NOMO-1 treated with DMSO at 0.1 percent for 48 hours (cell line): ENCODE measurements at regions not wholly inside any gene's neighbourhood (a gene's known extent, or its start where the extent isn't known, plus 50 kb on each side); places are given as distances from the start of the nearest gene placed in this dataset.
A peak's percentile ranks its signal among the peaks of the same experiment; 100 is the strongest.

Experiments
- DNase-seq: peaks from one replicate; lab custom pipeline; 2025; ENCODE audit not compliant: unreplicated experiment; lab: John Stamatoyannopoulos, UW

DNA sequence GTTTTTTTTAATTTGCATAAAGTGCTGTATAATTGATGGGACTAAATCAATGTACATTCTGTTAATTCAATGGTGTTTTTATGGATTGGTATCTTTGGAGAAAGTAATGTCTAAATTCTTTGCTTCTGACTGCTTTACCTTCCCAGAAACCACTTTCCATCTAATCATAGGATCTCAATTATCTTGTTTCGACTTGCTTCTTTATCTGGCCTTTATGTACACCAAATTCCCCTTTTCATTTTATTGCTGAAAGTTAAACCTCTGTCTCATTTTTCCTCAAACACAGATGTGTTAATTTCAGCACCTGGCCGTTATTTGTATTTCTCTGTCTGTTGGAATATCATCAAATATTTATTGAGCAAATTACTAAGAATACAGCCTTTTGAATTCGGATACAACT lies 287.3 kb upstream of the GBE1 start:
- DNase-seq, result no peak

DNA sequence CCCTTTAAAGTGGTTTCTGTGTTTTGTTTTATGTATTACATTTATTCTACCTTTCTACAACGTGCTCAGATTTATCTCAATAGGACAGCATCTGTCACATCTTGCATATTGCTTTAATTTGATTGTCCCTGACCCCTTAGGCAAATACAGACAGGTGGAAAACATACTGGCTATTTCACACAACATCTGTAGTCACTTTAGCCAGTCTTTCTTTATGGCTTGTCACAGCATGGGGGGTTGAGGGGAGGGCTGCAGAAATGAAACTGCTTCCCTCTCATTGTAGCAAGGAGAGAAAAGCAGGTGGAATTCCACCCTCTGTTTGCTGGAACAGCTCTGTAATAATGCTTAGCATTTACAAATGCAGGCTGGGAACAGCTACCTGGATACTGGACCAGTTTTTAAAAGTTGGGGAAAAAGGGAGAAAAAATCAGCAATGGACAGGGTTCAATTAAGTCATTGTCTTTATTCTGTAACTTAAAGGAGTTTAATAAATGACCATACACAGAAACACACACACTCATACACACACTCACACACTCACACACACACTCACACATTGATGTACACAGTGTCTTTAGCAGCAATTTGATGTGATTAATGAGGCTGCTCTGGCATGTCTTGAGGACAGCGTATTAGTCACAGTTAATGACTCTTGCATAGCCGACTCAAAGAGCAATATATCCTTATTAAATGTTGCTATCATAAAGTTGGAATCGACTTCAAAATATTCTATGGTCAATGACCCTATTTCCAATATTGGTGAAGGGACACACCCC lies 283.7 kb upstream of the GBE1 start:
- DNase-seq, result no peak

DNA sequence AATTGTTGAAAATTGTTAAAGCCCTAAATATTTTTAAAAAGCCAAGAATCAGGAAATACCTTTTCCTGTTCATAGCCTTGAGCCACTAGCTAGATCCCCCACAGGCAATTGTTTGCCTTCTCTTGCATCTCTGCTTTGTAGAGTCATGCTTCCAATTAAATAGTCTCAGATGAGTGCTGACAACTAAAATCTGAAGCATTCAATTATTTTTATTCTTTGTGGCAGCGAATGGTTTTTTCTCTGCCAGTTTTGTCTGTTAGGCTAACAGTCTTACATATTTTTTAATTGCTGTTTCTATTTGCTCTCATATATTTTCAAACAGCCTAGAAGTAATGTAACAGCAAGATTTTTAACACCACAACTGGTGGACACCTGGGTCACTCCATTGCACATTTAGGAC lies 277.1 kb upstream of the GBE1 start:
- no peak for DNase-seq

DNA sequence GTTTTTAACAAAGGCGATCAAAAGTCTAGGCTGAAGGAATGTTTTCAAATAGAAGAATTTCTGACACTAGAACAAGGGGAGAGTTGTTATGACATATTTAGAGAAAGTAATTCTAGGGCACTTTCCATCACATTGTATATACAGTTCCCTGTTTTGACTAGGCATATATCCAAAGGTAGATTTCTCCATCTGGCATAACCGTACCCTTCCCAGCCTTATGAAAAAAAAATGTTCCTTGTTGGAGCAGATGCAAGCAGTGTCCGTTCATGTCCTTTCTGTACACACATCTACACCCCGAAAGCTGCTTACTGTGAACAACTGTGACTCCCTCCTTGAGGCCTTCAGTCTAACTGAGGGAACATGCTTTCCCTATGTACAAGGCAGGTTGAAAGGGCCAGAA lies 271.7 kb upstream of the GBE1 start:
- no peak for DNase-seq

- no peak for DNase-seq
Measured at GRCh38 chr3:82031596-82031995, 270.2 kb upstream of the GBE1 start.

DNA sequence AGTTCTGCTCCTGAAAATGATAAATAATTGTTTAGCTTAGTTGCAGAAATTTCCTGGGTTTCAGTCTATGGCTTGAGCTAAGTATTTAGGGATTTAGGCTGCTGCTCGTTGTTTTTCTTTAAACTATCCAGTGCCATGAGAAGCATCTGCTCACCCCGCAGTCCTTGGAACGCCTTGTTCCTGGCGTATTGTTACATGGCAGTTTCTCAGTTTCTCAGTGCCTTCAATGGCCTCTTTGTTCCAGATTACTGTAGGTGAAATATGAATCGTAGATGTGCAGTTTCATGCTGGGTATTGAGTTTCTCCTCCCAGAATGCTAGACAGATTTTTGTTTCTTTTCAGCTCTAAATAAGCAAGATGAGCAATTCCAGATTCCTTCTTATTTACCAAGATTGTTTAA lies 269.5 kb upstream of the GBE1 start:
- no peak for DNase-seq

- DNase-seq, result no peak
Measured at GRCh38 chr3:82022836-82023235, 261.4 kb upstream of the GBE1 start.

DNA sequence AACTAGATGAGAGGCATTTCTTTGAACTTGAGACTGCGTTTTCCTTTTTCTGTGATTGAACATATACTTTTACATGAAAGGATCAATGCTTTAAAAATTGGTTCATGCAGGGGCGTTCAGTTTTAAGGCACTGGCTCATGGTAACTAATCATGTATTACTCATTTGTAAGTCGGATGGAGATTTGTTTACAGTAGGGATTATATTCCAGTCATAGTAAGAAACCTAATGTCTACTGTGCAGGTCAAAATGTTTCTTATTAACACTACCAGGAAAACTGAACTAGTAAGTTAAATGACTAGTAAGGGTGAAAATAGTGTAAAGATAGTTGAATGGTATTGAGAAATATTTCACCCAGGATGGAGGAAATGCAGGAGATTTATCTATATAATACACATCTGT lies 258.8 kb upstream of the GBE1 start:
- DNase-seq, result no peak

DNA sequence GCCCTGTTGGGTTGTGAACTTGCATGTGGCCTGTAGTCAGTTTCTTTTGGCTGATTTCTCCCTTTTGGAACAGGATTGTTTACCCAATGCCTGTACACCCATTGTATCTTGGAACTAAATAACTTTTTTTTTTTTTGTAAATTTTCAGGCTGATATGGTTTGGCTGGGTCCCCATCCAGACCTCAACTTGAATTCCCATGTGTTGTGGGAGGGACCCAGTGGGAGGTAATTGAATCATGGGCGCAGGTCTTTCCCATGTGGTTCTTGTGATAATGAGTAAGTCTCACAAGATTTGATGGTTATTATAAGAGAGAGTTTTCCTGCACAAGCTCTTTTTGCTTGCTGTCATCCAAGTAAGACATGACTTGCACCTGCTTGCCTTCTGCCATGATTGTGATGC lies 253.8 kb upstream of the GBE1 start:
- no peak for DNase-seq

GRCh38 chr3:82012775-82013174 lies 251.3 kb upstream of the GBE1 start:
- no peak for DNase-seq

DNA sequence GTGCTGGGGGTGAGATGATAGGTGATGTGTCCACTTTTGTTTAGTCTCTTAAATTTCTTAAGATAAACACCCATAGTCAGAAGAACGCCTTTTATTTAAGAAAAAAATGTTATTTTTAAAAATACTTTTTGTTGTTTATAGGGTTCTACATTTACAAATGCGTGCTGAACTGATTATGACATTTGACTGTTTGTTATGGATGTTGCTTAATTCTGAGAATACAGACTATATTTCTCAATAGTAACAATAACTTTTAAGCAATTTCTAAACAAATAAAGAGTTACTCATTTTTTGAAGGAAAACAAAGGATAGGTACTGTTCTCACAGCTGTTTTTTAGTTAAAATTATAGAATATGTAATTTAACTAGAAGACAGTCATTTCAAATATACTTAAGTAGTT lies 249.9 kb upstream of the GBE1 start:
- DNase-seq, result no peak

- DNase-seq, result no peak
Measured at GRCh38 chr3:82005266-82005665, 243.8 kb upstream of the GBE1 start.

- DNase-seq, result no peak
Measured at GRCh38 chr3:82004266-82004665, 242.8 kb upstream of the GBE1 start.

- DNase-seq, result no peak
Measured at GRCh38 chr3:82002986-82003642, 241.7 kb upstream of the GBE1 start.

DNA sequence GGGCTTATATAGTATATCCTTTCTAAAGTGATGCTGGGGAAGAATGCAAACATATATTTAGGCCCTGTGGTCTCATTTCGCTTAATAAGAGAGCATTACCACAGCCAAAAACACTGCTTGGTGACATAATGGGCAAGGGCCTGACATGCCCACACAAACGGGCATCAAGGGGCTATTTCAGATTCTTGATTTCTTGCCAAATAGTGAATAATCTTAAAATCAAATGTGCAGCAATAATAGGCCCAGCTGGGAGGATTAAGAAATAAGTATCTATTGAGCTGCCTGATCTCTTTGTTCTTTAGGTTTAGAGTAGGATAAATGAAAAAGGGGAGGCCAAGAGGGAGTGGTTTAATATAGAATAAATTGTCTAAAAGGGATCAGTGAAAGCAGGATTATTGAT lies 241.0 kb upstream of the GBE1 start:
- DNase-seq, result no peak

DNA sequence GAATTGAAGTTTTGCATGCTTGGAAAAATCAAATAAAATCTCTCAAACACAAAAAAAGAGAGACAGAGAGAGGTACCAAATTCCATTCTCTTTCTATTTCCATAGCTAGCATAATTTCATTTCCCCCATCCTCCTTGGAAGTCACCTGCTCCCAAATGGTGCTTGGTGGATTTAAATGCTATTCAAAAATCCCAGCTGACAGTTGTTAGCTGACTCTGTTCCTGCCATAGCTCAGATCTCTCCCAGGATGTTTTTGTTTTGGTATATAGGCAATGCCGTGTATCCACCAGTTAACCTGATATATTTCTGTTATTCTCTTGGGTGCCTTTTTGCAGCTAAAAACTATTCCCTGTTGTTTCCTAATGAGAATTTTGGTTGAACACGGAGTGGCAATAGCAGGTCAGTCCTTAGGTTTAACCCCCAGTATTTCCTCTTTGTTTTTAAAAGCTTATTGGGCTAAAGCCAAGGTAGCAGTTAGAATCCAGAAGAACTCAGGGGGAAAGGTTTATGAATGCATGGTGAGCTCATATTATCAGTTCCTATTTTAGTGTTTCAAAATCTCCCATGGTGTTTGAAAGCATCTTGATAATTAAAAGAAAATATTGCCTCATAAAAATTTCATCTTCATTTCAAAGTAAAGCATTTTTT lies 240.0 kb upstream of the GBE1 start:
- peak; percentile 3 for DNase-seq

DNA sequence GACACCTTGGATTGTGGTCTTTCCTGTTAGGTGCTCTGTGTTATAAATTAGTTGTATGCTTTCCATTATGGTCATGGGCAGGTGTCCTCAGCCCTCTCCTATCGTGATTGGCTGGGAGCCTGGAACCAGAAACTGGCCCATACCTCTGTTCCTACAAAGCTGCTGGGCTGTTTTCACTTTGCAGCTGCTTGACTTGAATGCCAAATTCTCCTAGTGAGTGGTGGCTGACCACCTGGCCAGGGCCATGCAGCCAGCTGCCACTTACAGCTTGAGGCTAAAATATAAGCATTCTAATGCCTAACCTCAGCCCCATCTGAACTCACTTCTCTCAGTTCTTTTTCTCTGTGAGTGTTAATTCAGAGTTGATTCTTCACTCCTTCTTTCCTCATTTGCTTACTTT lies 239.3 kb upstream of the GBE1 start:
- DNase-seq, result no peak

DNA sequence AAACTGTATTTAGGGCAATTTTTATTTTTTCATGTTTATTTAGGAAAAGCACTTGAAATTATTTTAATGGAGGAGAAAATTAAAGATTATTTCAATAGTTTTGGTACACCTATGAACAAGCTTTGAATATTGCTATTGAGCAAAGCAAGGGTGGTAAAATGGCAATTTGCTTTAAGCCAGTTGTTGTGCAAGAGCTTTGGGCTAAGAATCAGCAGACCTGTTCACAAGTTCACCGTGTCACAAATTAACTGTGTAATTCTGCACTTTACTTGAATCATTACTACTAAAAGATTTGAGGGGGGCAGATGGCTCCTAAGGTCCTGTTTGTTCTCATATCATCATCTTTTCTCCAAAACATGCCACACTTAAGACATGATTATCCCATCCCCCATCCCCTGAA lies 238.9 kb upstream of the GBE1 start:
- DNase-seq, result no peak

DNA sequence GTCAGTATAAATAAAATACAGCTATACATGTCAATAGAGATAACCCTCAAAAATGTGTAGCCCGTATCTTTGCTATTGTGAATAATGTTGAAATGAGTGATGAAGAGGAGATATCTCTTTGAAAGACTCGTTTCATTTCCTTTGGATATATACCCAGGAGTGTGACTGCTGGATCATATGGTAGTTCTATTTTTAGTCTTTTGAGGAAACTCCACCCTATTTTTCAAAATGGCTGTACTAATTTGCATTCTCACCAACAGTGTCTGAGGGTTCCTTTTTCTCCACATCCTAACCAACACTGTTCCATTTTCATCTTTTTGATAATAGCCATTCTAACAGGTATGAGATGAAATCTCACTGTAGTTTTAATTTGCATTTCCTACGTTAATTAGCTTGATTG lies 237.5 kb upstream of the GBE1 start:
- no peak for DNase-seq

- no peak for DNase-seq
Measured at GRCh38 chr3:81998139-81998755, 236.8 kb upstream of the GBE1 start.

DNA sequence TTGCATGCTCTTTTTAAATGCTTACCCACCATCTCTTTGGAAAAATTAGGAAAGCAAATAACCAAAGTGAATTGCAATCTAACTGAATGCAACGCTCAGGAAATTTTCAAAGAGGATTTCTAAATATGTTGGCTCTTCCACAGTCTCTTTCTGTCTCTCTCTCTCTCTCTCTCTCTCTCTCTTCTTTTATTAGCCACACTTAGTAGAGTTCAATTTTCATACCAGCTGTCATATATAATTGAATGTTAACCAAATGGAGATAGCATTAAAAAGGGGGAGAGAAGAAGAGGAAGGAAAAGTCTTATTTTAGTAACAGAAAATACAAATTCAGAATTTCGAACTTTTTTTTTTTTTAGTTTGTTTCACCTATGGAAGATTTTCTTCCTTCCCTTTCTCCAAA lies 235.9 kb upstream of the GBE1 start:
- DNase-seq, result no peak

GRCh38 chr3:81995329-81995728 lies 233.9 kb upstream of the GBE1 start:
- DNase-seq, result no peak
